ENCODE measurements at regions not wholly inside any gene's neighbourhood (a gene's known extent, or its start where the extent isn't known, plus 50 kb on each side); places are given as distances from the start of the nearest gene placed in this dataset.

DNA sequence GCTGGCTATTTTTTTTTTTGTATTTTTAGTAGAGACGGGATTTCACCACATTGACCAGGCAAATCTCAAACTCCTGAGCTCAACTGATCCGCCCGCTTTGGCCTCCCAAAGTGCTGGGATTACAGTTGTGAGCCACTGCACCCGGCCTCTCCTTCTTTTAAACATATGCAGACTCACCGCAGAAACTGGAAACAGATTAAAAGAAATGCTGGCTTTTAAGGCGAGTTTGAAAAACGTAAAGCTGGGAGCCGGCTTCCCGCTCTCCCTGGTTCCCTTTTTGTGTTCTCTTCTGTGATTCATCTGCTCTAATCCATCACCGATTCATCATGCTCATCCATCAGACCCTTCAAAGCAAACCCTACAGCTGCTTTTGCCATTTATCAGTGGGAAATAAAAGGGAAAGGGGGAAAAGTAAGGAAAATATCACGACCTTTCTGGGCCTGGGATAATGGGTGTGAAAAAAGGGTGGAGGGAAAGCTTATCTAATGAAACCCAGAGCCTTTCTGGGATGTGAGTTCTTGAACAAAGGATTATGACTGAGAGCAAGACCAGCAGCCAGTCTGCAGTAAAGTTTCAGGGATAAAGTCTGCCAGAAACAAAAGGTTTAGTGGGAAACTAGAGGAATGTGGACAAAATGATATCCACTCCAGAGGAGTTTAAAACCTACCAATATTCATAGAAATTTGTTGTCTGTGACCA lies 92.3 kb upstream of the LRIG1 start:
- no peak for DNase-seq (ENCODE audit: low spot score)

GRCh38 chr3:66593978-66594377 lies 93.2 kb upstream of the LRIG1 start:
- DNase-seq (ENCODE audit: low spot score) = peak; percentile 76

GRCh38 chr3:66597308-66597863 lies 96.6 kb upstream of the LRIG1 start:
- no peak for DNase-seq (ENCODE audit: low spot score)

DNA sequence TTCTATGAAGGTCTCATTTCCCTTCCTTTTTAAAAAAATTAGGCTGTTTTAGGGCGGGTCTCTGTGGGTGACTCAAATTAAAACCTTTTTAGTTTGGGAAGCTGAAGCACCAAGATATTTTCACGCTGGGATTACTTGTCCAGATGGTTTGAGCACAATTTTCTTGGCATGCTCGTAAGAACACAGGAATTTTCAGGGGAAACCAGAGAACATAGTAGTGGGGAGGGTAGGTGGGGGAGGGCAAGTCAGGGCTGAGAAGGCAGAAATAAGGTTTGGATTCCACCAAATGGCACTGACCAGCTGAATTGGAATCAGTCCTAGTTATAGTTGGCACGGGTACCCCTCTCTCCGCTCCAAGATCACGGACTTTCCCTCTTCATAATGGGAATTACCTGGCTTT lies 97.3 kb upstream of the LRIG1 start:
- peak; percentile 22 for DNase-seq (ENCODE audit: low spot score)

DNA sequence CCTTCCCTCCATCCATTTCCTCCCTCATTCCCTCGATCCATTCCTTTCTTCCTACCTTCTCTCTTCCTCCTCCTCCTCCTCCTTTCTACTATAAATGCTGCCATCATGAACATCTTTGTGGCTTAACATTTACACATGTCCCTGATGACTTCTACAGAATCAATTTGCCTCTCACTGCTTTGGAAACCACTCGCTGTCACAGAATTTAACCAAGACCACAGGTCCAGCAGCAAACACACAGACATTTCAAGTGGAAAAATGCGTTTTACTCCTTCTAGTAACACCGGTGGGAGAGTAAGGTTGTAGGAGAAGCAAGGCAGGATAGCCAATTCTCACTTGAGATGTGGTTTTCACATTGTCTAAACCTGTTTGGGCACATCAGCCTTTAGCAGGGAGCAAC lies 101.4 kb upstream of the LRIG1 start:
- DNase-seq (ENCODE audit: low spot score) = no peak

GRCh38 chr3:66602691-66603090 lies 101.9 kb upstream of the LRIG1 start:
- DNase-seq (ENCODE audit: low spot score) = no peak

DNA sequence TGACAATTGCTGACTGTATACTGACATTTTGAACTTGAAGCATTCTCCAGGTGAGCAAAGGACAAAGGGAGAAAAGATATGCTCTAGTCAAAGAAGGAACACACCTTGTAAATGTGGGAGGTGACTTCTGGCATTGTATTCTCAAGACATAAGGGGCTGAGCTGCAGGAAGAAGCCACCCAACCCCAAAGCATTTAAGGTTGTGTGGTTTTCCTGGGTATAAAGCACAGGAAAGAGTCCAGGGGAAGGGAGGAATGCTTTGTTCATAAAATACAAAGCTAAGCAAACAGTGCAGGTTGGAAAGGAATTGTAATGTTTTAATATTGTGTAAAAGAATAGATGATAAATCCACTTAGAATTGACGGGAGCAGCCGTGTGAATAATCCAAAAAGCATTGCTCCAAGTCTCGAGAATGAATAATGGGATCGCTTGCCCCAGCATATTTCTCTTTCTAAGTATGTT lies 102.4 kb upstream of the LRIG1 start:
- DNase-seq (ENCODE audit: low spot score) = peak; percentile 60

GRCh38 chr3:66604481-66604880 lies 103.7 kb upstream of the LRIG1 start:
- no peak for DNase-seq (ENCODE audit: low spot score)

DNA sequence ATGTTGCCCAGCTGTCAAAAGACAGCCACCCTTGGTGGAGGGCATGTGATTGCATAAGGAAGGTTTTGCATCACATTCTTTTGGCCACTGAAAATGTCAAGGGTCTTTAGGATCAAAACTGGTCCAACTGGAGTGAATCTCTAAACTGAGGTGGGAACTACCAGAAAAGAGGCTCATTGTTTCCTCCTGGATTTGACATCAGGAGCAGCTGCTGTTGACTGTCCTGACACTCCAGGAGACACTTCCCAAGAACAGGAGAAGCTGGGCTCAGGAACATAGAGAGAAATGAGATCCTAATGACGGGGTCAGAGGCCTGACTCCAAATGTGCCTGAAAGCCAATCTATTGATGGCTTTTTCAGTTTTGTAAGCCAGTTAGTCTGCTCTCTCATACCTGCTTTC lies 105.3 kb upstream of the LRIG1 start:
- DNase-seq (ENCODE audit: low spot score) = no peak

DNA sequence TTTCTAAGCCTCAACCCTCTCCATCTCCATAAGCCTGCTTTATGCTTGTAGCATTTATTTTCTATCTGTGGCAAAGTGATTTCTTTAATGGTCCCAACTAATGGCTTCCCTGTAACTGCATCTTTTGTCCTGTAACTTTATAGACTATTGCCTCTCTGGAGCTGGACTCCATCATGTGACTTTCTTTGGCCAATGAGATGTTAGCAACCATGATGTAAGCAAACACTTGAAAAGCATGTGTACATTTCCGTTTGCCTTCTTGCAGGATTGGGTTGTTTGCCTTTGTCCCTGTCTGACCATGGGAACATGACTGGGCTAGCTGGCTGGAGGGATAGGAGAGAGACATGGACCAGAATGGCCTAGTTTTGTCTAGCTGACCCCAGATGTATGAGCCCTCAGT lies 106.0 kb upstream of the LRIG1 start:
- DNase-seq (ENCODE audit: low spot score) = no peak

DNA sequence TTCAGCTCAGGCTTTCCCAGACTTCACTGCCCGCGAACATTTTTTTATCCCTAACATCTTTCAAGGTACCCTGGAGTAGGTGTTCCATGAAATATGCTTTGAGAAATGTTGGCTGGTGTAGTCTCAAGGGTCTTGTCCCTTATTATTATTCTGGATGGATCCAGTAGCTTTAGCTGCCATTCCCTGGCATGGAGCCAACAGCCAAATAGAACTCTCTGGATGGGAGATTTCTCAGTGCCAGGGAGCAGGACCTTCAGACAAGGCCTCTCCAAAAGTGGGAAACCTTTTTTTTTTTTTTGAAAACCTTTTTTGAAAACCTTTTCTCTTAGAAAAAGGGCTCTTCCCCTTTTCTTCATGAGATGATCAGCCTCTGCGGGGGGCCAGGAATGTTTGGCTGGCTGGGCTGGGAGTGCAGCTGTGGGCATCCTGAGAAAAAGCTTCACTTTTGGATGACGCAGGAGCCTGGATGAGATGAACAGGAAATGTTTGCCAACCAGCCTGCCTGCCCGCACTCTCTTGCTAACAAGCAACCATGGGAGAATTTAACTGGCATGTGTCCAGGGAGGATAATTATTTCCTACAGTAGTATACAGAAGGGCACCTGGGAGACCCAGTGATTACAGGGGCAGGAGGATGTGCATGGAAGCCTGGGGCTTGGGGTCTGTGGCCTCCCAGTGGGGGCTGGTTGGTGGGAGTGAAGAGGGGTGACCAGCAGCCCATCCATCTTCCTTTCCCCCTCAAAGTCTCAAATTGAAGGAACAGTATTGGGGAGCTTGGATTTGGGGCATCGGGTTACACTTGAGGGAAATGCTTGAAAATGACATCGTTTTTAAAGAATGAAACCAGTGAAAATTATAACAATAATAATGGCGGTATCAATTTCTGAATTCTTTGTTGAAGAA lies 109.1 kb upstream of the LRIG1 start:
- DNase-seq (ENCODE audit: low spot score) = peak; percentile 97

DNA sequence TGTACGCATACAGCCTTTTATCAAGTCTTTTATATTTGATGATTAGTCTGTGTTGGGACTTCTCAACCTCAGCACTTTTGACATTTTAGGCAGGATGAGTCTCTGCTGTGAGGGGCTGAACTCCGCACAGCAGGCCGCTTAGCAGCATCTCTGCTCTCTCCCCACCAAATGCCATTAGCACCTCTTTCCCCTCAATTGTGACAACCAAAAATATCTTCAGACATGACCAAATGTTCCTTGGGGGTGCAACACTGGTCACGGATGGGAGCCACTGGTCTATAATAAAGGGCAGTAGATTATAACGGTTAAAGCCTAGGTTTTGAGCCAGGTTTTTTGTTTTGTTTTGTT lies 109.7 kb upstream of the LRIG1 start:
- no peak for DNase-seq (ENCODE audit: low spot score)

- DNase-seq (ENCODE audit: low spot score) = no peak
These were observed 115.0 kb upstream of the LRIG1 start for GRCh38 chr3:66615643-66616301.

DNA sequence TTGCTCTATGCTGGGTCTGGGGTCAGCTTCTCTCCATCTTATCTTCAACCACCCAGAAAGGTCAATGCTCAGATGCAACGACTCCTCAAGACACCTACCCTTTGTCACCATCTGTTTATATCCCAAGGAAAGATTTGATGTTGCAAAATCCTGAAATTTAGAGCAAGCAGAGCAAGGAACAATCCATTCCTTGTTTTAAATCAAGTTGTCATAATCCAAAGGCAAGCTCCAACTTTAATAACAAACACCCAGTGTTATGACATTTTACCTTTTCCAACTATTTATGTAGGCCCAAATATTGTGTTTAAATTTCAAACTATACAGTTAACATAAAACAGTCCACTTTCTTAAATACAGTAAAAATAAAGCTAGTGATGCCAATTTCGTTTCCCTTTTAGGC lies 116.5 kb upstream of the LRIG1 start:
- DNase-seq (ENCODE audit: low spot score) = no peak

DNA sequence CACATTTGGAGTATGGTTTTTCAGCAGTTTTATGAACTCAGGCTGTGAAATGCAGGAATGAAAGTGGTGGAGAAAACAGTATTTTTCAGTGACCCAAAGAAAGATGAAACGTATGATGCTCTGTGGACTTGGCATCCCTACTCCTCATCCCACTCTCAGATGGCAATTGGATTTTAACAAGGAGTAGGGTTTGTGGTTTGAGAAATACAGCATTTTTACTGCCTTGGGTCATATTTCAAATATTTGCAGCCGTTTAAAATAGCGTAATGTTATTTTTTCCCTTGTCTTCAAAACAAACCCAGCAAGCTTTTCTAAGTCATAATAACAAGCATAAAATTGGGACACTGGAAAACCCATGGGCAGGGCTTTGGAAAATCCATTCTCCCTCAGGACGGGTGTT lies 117.2 kb upstream of the LRIG1 start:
- DNase-seq (ENCODE audit: low spot score) = no peak

DNA sequence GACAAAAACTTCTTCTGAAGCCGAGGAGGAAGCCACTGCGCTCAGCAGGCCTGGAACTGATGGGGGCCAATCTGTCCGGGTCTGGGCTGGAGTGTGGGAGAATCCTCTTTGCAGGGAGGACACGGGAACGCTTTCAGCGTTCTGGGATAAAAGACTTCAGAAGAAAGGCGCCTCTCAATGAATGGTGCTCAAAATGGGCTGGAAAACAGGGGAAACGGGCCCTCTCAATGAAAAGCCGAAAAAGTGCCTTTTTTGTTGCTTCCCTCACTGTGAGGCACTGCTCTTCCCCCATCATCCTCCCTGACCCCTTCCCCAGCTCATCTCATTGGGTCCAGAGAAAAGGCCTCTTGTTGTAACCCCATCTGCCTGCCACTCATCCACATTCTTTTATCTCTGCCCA lies 119.5 kb upstream of the LRIG1 start:
- DNase-seq (ENCODE audit: low spot score) = no peak

- no peak for DNase-seq (ENCODE audit: low spot score)
These were observed 122.1 kb upstream of the LRIG1 start for GRCh38 chr3:66622756-66623457.

DNA sequence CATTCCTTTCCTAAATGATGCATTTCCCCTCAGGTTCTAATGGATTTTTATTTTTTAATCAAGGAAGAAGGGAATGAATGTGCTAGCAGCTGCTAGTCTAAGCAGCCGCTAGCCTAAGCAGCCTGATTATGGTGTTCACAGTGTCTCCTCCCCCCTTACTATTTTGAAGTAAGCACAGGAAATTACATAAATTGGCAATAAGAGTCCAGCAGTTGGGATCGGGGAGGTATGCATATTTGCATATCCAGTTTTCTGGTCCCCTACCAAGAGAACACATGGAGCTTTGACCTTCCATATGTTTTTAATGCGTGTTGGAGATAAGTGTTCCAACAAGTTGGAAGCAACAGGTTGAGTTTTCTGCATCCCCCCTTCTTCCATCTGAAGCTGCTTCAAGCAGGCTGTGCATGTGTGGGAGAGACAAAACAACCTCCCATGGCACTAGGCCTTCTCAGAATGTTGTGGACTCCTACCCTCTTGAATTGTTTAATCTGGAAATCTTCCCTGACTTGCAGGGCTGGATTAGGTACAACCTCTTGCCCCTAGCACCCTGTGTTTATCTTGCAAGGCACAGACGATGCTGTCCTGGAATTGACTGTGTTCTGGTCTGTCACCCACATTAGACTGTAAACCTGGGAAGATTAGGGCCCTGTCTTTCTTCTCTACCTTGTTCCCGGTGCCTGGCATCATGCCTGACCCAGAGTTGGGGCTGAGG lies 124.8 kb upstream of the LRIG1 start:
- DNase-seq (ENCODE audit: low spot score) = no peak

- no peak for DNase-seq (ENCODE audit: low spot score)
These were observed 128.5 kb upstream of the LRIG1 start for GRCh38 chr3:66629150-66629981.

DNA sequence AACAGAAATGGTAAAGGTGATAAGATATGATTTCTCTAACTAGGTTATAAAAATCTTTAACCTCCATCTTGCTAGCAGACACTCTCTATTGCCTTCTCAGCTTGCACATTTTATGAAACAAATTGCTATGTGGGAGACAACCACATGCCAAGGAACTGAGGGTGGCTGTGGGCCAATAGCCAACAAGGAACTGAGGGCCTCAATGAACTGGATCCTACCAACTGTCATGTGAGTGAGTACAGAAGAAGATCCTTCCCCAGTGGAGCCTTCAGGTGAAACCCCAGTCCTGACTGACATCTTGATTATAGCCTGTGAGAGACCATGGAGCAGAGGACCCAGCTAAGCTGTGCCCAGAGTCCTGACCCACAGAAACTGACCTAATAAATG lies 129.2 kb upstream of the LRIG1 start:
- no peak for DNase-seq (ENCODE audit: low spot score)
